ENCODE measurements at regions not wholly inside any gene's neighbourhood (a gene's known extent, or its start where the extent isn't known, plus 50 kb on each side); places are given as distances from the start of the nearest gene placed in this dataset.
A peak's percentile ranks its signal among the peaks of the same experiment; 100 is the strongest.

- DNase-seq, result peak; percentile 62
Observed at GRCh38 chr1:216847397-216848036, 124.3 kb upstream of the ESRRG start.

- DNase-seq, result no peak
Observed at GRCh38 chr1:216846339-216846738, 123.1 kb upstream of the ESRRG start.

GRCh38 chr1:216843409-216843808, 120.2 kb upstream of the ESRRG start:
- no peak for DNase-seq

GRCh38 chr1:216841165-216841564, 117.9 kb upstream of the ESRRG start:
- DNase-seq, result no peak

GRCh38 chr1:216836316-216836715, 113.1 kb upstream of the ESRRG start:
- no peak for DNase-seq

GRCh38 chr1:216833509-216833908, 110.3 kb upstream of the ESRRG start:
- no peak for DNase-seq

GRCh38 chr1:216832192-216832591, 109.0 kb upstream of the ESRRG start:
- no peak for DNase-seq

GRCh38 chr1:216830424-216831210, 107.4 kb upstream of the ESRRG start:
- no peak for DNase-seq

- DNase-seq, result no peak
Observed at GRCh38 chr1:216827251-216827650, 104.0 kb upstream of the ESRRG start.

- DNase-seq, result no peak
Observed at GRCh38 chr1:216826646-216827045, 103.4 kb upstream of the ESRRG start.

- no peak for DNase-seq
Observed at GRCh38 chr1:216826214-216826613, 103.0 kb upstream of the ESRRG start.

GRCh38 chr1:216825557-216825956, 102.3 kb upstream of the ESRRG start:
- no peak for DNase-seq

GRCh38 chr1:216824511-216824910, 101.3 kb upstream of the ESRRG start:
- no peak for DNase-seq

GRCh38 chr1:216823731-216824130, 100.5 kb upstream of the ESRRG start:
- no peak for DNase-seq

GRCh38 chr1:216822480-216822879, 99.3 kb upstream of the ESRRG start:
- DNase-seq, result no peak

GRCh38 chr1:216820345-216820744, 97.1 kb upstream of the ESRRG start:
- peak; percentile 73 for DNase-seq

GRCh38 chr1:216818284-216818683, 95.1 kb upstream of the ESRRG start:
- no peak for DNase-seq

GRCh38 chr1:216815260-216816131, 92.3 kb upstream of the ESRRG start:
- no peak for DNase-seq

- no peak for DNase-seq
Observed at GRCh38 chr1:216814576-216815259, 91.5 kb upstream of the ESRRG start.

GRCh38 chr1:216812966-216813365, 89.7 kb upstream of the ESRRG start:
- peak; percentile 29 for DNase-seq

- DNase-seq, result no peak
Observed at GRCh38 chr1:216809649-216810048, 86.4 kb upstream of the ESRRG start.

- no peak for DNase-seq
Observed at GRCh38 chr1:216807696-216808095, 84.5 kb upstream of the ESRRG start.

- no peak for DNase-seq
Observed at GRCh38 chr1:216805953-216806352, 82.7 kb upstream of the ESRRG start.
